ENCODE measurements at regions not wholly inside any gene's neighbourhood (a gene's known extent, or its start where the extent isn't known, plus 50 kb on each side); places are given as distances from the start of the nearest gene placed in this dataset.
"Not testable (repeated sequence)": the region's sequence is repeated elsewhere in the genome, so short reads cannot be mapped to it uniquely, and the experiment has no call there.

DNA sequence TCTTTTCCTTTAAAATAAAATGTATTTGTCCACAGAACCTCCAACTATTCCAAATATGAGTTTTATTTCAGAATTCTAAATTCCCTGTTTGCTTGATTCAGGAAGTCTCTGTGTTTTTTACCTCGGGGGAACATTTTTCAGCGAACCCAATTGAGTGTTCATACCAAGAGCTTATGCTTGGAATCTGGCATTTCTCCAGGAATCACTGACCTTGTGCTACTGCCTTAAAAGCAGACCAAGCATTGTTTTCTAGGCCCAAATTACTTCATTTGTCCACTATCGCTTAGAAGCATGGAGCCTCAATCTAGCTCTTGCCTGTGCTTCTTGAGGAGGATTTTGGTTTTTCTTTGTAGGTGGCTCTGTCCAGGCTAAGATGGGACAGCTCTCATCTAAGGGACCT, 59.4 kb downstream of the EBLN1 start:
- DNase-seq = no peak

DNA sequence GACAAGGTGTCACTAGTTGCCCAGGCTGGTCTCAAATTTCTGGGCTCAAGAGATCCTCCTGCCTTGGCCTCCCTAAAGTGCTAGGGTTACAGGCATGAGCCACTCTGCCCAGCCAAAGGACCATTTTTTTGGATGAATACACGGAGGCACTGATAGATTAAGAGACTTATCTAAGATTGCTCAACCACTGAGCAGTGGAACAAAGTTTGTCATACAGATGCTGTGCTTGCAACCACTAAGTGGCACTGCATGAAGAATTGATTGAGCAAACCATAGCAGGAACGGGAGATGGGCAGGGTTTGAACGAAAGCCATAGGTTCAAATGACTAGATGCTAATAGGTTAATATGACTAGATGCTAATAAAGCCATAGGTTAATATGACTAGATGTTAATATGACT, 61.1 kb downstream of the EBLN1 start:
- DNase-seq = no peak

DNA sequence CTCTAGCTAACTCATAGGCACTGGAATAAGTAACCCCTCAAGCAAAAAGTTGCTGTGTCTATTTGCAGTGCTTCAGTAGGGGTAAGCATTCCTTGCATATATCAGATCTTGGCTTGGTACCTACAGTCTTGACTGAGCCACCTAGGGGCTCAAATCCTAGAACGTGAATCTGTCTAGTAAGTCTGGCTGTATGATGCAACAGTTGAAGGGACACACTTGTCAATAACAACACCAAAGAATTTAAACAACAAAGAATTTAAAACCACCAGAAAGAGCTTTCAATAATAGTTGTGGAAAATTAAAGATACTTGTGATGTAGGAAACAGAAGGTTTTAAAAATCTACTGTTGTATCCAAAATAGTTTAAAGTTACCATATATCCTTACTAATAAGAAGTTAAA, 65.4 kb downstream of the EBLN1 start:
- no peak for DNase-seq

DNA sequence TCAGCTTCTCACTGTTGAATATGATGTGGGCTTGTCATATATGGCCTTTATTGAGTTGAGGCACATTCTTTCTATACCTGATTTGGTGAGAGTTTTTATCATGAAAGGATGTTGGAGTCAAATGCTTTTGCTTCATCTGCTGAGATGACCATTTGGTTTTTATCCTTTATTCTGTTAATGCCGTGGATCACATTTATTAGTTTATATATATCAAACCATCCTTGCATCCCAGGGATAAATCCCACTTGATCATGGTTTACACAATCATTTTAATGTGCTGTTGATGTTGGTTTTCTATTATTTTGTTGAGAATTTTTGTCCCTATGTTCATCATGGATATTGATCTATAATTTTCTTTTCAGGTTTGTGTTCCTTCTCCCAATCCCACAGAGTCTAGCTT, 67.0 kb downstream of the EBLN1 start:
- DNase-seq = no peak

DNA sequence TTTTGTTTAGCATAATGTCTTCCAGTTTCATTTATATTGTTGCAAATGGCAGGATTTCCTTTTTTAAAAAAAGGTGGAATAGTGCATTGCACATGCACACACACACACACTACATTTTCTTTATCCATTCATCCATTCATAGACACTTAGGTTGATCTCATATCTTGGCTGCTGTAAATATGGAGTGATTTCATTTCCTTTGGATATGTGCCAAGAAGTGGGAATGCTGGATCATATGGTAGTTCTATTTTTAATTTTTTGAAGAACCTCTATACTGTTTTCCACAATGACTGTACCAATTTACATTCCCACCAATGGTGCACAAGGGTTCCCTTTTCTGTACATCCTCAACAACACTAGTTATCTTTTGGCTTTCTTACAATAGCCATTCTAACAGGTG, 68.9 kb downstream of the EBLN1 start:
- no peak for DNase-seq

DNA sequence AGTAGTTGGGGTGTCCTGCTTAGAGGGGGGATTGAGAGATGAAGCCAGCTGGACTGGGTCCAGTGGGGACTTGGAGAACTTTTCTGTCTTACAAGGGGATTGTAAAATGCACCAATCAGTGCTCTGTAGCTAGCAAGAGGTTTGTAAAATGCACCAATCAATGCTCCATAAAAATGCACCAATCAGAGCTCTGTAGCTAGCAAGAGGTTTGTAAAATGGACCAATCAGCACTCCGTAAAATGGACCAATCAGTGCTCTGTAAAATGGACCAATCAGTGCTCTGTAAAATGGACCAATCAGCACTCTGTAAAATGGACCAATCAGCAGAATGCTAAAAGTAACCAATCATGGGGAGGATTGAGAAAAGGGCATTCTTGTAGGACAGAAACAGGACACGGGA, 71.9 kb downstream of the EBLN1 start:
- DNase-seq = not testable (repeated sequence)

DNA sequence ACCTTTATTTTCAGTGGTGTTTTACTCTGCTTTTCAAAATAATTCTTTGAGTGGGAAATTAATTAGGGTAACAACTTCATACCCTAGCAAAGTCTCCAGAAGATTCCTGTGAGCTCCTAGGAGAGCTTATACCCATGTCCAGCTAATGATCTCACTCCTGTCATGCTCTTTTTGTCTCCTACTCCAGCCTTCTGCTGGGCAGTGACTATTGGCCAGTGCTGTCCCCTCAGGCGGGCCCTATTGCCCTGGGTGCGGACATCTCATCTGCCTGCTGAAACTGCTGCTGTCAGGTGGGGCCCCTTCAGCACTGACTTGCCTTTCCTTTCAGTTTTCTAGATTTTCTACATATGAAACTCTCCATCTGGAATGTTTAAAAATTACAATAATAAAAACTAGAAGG, 80.3 kb downstream of the EBLN1 start:
- no peak for DNase-seq

DNA sequence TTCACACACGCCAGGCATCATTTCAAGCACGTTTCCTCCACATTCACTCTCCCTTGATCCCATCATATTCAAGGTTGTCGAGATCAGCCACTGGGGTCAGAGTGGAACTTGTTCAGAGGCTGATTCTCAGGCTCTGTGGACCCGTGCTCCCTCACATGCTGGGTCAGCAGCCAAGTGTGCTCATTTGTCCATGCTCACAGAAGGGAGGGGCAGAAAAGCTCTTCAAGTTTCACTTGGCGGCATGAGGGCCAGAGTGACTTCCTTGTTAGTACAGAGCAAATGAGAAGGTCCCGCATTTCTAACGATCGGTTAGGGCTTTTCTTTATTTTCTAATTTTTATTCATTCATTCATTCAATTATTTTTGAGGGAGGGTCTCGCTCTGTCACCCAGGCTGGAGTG, 82.2 kb downstream of the EBLN1 start:
- DNase-seq = no peak

DNA sequence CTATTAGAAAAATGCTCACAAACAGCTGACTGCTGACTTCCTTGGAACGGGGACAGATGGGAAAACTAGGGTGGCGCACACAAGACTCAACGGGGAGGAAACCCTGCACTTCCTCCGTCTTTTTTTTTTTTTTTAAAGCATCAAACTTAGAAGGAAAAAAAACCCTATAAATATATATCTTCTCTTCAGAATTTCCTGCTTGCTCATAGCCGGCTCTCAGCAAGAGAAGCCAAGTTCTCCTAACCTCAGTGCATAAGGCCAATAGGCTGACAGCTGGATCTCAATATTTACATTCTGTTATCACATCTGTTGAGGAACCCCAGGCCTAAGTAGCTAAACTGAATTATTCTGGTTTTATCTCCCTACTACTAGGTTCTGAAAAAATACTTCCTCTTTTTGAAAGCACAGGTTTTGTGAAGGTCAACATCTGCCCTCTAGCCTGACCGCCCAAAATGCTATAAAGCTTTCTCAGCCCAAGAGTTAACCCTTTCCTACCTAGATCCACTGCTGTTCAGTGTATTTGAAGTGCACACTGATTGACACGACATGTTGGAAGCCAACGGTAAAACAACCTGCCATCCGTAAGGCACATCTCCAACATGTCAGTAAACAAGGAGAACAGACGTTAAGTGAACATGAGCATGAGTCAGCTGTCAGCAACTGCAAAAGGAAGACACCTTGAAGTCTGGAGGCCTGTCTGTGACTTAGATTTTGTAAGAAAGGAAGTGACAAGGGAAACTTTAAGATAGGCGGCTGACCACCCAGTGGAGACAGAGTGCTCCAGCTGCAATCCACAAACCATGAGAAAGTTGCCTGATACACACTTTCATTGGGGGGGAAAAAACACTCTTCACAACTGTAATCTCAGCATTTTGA, 83.8 kb downstream of the EBLN1 start:
- no peak for DNase-seq

DNA sequence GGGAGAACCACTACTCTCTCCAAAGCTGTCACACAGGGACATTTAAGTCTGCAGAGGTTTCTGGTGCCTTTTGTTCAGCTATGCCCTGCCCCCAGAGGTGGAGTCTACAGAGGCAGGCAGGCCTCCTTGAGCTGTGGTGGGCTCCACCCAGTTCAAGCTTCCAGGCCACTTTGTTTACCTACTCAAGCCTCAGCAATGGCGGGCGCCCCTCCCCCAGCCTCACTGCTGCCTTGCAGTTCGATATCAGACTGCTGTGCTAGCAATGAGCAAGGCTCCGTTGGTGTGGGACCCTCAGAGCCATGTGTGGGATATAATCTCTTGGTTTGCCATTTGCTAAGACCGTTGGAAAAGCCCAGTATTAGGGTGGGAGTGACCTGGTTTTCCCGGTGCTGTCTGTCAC, 87.0 kb downstream of the EBLN1 start:
- DNase-seq = not testable (repeated sequence)

DNA sequence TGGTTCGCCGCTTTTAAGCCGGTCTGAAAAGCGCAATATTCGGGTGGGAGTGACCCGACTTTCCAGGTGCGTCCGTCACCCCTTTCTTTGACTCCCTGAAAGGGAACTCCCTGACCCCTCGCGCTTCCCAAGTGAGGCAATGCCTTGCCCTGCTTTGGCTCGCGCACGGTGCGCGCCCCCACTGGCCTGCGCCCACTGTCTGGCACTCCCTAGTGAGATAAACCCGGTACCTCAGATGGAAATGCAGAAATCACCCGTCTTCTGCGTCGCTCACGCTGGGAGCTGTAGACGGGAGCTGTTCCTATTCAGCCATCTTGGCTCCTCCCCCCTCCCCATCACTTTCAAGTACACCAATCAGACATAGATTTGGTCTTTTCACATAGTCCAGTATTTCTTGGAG, 88.2 kb downstream of the EBLN1 start:
- DNase-seq = not testable (repeated sequence)

DNA sequence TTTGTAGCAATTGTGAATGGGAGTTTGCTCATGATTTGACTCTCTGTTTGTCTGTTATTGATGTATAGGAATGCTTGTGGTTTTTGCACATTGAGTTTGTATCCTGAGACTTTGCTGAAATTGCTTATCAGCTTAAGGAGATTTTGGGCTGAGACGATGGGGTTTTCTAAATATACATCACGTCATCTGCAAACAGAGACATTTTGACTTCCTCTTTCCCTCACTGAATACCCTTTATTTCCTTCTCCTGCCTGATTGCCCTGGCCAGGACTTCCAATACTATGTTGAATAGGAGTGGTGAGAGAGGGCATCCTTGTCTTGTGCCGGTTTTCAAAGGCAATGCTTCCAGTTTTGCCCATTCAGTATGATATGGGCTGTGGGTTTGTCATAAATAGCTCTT, 96.6 kb downstream of the EBLN1 start:
- DNase-seq = not testable (repeated sequence)

DNA sequence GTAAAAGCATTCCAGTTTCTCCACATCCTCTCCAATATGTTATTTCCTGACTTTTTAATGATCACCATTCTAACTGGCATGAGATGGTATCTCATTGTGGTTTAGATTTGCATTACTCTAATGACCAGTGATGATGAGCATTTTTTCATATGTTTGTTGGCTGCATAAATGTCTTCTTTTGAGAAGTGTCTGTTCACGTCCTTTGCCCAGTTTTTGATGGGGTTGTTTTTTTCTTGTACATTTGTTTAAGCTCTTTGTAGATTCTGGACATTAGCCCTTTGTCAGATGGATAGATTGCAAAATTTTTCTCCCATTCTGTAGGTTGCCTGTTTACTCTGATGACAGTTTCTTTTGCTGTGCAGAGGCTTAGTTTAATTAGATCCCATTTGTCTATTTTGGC, 97.7 kb downstream of the EBLN1 start:
- DNase-seq = not testable (repeated sequence)

DNA sequence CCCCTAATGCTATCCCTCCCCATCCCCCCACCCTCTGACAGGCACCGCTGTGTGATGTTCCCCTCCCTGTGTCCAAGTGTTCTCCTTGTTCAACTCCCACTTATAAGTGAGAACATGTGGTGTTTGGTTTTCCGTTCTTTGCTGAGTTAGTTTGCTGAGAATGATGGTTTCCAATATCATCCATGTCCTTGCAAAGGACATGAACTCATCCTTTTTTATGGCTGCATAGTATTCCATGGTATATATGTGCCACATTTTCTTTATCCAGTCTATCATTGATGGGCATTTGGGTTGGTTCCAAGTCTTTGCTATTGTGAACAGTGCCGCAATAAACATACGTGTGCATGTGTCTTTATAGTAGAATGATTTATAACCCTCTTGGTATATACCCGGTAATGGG, 98.2 kb downstream of the EBLN1 start:
- not testable (repeated sequence) for DNase-seq

DNA sequence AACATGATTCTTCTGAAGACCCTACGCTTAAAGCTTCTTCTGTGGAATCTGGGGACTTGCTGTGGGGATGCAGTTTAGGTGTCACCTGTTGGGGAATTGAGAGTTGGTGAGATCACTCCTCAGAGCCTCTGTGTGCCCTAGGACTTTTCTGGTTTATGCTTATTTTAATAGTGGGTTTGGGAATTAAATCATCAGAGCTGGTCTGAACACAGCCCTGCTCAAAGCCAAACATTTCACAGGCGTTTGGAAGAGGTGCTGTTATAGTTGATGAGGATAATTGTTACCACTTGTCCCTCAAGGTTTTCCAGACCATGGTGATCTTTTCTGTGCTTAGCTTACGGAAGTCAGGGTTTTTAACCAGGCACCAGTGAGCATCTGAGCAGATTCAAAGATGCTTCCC, 106.1 kb downstream of the EBLN1 start:
- no peak for DNase-seq

DNA sequence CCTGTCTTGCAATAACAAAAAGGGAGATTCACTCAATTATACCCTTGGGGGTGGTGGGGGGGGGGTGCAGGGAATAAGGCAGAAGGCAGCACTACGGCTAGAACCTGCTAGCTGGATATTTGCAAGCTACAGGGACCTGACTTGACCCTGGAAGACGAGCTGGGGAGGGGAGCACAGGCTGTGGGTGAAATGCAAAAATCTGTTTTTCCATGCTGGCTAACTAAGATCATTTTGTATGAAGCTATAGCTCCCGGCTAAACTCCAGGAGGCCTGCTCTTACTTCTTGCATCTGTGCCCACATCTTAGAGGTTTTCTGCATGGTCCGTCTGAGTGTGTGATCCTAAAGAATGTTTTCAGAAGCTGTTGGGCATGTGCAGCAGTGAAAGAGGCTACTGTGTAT, 106.6 kb downstream of the EBLN1 start:
- DNase-seq = no peak

DNA sequence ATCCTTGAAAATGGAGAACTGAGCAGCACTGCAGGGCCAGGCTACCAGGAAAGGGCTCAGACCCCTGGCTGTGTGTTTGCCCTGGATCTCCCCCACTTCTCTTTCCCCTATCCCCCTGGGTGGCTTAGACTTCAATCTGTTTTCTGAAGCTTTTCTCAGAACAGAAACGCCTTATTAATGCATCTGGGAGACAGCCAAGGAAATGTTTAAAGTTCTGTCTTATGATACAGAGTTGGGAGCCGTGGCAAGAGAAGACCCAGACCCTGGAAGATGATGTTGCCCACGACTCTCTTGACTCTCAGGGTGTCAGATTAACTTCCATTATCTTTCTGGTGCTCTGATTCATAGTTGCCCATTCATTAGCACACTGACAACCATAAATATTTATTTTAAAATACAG, 107.1 kb downstream of the EBLN1 start:
- DNase-seq = no peak

DNA sequence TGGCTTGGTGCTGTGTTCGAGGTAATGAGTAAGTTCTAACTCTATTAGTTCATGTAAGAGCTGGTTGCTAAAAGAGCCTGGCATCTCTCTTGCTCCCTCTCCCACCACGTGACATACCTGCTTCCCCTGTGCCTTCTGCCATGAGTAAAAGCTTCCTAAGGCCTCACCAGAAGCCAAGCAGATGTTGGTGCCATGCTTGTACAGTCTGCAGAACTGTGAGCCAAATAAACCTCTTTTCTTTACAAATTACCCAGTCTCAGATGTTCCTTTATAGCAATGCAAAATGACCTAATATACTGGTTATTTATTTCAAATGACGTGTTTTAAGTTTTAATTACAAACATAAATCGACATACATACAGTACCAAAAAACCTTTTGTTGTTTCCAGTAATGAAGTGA, 101.7 kb upstream of the DNAJC1 start:
- DNase-seq = no peak

DNA sequence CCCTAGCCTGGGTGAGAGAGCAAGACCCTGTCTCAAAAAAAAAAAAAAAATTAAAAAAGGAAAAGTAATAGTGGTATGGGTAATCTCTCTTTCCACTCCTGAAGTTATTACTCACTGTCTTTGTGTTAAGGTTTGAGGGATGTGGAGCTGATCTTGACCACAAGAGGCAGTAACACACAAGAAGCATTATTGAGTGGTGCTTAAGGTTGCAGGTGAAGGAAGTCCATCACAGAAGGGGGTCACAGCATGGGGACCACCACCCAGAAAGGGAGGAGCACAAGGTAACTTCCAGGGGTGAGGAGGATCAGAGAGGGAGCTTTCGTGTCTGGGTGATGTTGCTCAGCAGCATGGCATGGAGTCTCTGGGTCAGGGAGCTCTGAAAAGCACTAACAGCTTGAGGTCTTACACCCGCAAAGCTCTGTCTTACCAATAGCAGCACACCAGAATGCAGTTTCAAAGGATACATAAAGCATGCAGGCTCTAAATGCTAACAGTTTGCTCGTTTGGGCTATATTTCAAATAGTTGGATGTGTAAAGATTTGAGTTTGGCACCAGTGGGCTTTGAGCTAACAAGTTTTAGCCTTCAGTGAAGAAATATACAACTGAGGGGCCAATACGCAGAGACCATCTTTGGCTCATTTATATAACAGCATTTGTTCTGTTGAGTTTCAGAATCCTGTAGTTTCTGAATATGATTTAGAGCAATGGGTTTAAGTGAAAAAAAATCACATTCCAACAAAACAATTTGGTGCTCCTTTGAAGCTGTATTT, 100.4 kb upstream of the DNAJC1 start:
- no peak for DNase-seq

DNA sequence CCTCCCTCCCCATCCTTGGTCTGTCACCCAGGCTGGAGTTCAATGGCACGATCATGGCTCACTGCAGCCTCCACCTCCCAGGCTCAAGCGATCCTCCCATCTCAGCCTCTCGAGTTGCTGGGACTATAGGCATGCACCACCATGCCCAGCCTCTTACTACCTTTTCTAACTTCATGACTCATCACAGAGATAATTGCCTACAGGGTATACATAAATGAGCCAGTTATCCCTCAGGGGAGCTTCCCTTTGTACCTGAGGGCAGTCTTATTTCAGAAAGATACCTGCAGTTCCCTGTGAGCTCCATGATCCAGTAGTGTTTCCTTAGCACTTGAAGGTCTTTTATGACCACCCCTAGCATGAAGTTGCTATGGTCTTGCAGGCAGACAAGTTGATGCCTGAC, 94.2 kb upstream of the DNAJC1 start:
- DNase-seq = no peak

DNA sequence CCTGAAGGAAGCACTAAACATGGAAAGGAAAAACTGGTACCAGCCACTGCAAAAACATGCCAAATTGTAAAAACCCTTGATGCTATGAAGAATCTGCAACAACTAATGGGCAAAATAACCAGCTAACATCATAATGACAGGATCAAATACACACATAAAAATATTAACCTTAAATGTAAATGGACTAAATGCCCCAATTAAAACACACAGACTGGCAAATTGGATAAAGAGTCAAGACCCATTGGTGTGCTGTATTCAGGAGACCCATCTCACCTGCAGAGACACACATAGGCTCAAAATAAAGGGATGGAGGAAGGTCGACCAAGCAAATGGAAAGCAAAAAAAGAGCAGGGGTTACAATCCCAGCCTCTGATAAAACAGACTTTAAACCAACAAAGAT, 87.7 kb upstream of the DNAJC1 start:
- not testable (repeated sequence) for DNase-seq

DNA sequence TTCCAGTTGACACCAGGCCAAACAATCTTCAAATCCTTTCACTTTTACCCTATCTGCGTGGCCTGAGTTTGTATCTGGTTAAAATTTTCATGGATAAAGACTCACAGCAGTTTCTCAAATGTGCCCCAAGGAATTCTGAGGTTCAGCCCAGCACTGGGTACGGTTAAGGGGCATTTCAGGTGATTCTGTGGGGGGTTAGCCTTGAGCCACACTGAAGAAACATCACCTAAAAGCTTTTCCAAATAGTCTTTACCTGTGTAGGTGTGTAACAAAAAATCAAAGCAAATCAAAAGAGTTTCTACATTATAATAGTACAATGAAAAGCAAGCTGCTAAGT, 83.8 kb upstream of the DNAJC1 start:
- no peak for DNase-seq

DNA sequence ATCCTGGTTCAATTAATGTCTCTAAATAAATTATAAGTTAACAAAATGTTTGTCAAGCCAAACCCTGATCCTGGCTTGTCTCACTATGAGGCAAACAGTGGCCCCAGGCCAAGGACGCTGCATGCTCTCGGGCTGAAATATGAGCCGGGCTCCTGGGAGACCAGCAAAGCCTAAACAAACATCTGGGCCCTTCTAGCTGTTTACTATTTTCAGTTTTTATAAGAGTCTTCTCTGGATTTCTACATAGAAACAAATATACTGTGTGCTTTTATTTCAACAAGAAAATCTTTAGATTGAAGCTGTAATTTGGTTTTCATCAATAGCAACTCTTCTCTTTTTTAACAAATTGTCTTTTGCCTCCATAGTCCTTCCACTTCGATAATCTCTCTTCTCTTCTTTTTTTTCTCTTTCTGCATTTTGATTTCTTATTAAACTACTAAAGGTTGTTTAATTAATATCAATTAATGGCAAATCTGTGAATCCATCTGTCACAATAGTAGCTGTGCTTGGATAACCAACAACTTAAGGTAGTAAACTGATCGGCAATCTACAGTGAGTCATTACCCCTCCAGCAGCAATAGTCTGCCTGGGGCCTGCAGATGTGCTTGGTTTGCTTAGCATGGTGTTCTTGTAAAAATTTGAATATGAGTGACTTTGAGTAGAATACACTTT, 83.3 kb upstream of the DNAJC1 start:
- no peak for DNase-seq

DNA sequence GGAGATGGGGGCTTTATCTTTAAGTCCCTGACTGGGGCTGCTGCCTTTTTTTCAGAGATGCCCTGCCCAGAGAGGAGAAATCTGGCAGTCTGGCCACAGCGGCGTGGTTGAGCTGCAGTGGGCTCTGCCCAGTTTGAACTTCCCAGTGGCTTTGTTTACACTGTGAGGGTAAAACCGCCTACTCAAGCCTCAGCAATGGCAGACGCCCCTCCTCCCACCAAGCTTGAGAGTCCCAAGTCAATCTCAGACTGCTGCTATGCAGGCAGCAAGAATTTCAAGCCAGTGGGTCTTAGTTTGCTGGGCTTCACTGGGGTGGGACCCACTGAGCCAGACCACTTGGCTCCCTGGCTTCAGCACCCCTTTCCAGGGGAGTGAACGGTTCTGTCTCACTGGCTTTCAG, 76.4 kb upstream of the DNAJC1 start:
- DNase-seq = not testable (repeated sequence)

Measured in T-helper 9 cell (primary cell).